ENCODE measurements at regions not wholly inside any gene's neighbourhood (a gene's known extent, or its start where the extent isn't known, plus 50 kb on each side); places are given as distances from the start of the nearest gene placed in this dataset.

- FAIRE-seq: peak; percentile 7
- TF ChIP-seq SRF (IDR thresholded peaks at IDR 0.05; ENCODE audit: low read depth, low read length) (no peak), TCF12 (IDR thresholded peaks at IDR 0.05; ENCODE audit: low read depth, low read length) (no peak)
Measured at GRCh38 chr18:57854726-57855125, 51.6 kb upstream of the ATP8B1 start.

More at GRCh38 chr18:57854726-57855125, 51.6 kb upstream of the ATP8B1 start:
- no peak overlapping the region for H2AFZ ChIP-seq (ENCODE audit: low read length)
- H4K91ac ChIP-seq (replicated peaks; ENCODE audit: insufficient read length, low read length): no peak overlapping the region
- H2AK5ac ChIP-seq (ENCODE audit: low read depth, low read length): no peak overlapping the region
- no peaks in the 10 kb centered on the region for H3K4me1 ChIP-seq (replicated peaks in 1 of 4; ENCODE audit: control insufficient read depth in 3 of 4, insufficient read depth in 4 of 4, low read length in 3 of 4)
- no peaks in the 10 kb centered on the region for H3K79me1 ChIP-seq (ENCODE audit: low read depth, low read length)
- no peak overlapping the region for H3K14ac ChIP-seq (ENCODE audit: insufficient read length)
- DNase-seq (ENCODE audit: low read depth in 1 of 2, low spot score in 2 of 2): no peak
- no peaks in the 10 kb centered on the region for H3K36me3 ChIP-seq (ENCODE audit: control insufficient read depth in 2 of 4, insufficient read depth in 4 of 4, low read length in 3 of 4)
- H3K56ac ChIP-seq (replicated peaks; ENCODE audit: insufficient read length, low read depth, low read length): no peak overlapping the region
- H3K27ac ChIP-seq (ENCODE audit: low read depth, low read length): no peak overlapping the region
- no peak overlapping the region for H3K4me3 ChIP-seq (ENCODE audit: extremely low read depth in 1 of 4, insufficient read depth in 2 of 4, low read depth in 3 of 4, low read length in 4 of 4)
- H2BK12ac ChIP-seq (ENCODE audit: low read depth, low read length): no peak overlapping the region
- no peak overlapping the region for H3K4ac ChIP-seq (replicated peaks; ENCODE audit: insufficient read length, low read depth, low read length)
- H2BK5ac ChIP-seq (ENCODE audit: low read depth, low read length): no peak overlapping the region
- no peak overlapping the region for H4K8ac ChIP-seq (ENCODE audit: extremely low read depth, insufficient read depth, low read length)
- H4K5ac ChIP-seq (ENCODE audit: insufficient read length, low read depth, low read length): no peak overlapping the region
- 84% methylated on average over 3 of the region's 3 CpGs; no CpG with 5 or more reads in 1 of the 2 experiments for WGBS, 2 experiments (ENCODE audit: extremely low coverage in 1 of 2, insufficient coverage in 1 of 2, insufficient read length in 1 of 2, insufficient replicate concordance in 2 of 2, low coverage in 1 of 2, low lambda C conversion rate in 2 of 2, missing lambda C conversion rate in 1 of 2)
- no peak overlapping the region for H3K18ac ChIP-seq (ENCODE audit: extremely low read depth, low read length)
- no peaks in the 10 kb centered on the region for H3K27me3 ChIP-seq (replicated peaks in 1 of 4; ENCODE audit: control insufficient read depth in 3 of 4, extremely low read depth in 1 of 4, insufficient read depth in 3 of 4, low read length in 3 of 4)
- no peaks in the 10 kb centered on the region for H3K23me2 ChIP-seq (ENCODE audit: low read depth, low read length)
- H3K4me2 ChIP-seq (ENCODE audit: insufficient read depth in 1 of 2, low read depth in 2 of 2, low read length in 2 of 2): no peak overlapping the region
- no peak overlapping the region for H2BK15ac ChIP-seq (ENCODE audit: low read length)
- H3K79me2 ChIP-seq (ENCODE audit: control insufficient read depth in 1 of 2, insufficient read depth in 2 of 2, low read length in 2 of 2): no peaks in the 10 kb centered on the region
- CTCF ChIA-PET (ENCODE audit: partially characterized antibody): interaction anchor here (0.5 to 2.0 kb wide), 7 partner anchors 9 to 384 kb away, joined by 3 to 4 read pairs (median 4); no protein-coding TSS in a partner anchor
- H3K9ac ChIP-seq (replicated peaks in 1 of 4; ENCODE audit: extremely low read depth in 1 of 4, low read depth in 3 of 4, low read length in 3 of 4): no peak overlapping the region
- H3K9me3 ChIP-seq (ENCODE audit: insufficient read depth in 2 of 2, low read depth in 1 of 2, low read length in 1 of 2): no peaks in the 10 kb centered on the region
- H2BK120ac ChIP-seq (replicated peaks; ENCODE audit: low read depth, low read length): no peak overlapping the region
- H4K20me1 ChIP-seq (replicated peaks in 1 of 2; ENCODE audit: control insufficient read depth in 1 of 2, insufficient read depth in 2 of 2, low read length in 2 of 2): no peaks in the 10 kb centered on the region
- POLR2A ChIA-PET (ENCODE audit: partially characterized antibody): no interaction called here
- H2BK20ac ChIP-seq (ENCODE audit: low read length): no peak overlapping the region
- no peak overlapping the region for H3K23ac ChIP-seq (ENCODE audit: insufficient read length)
